ENCODE measurements at regions not wholly inside any gene's neighbourhood (a gene's known extent, or its start where the extent isn't known, plus 50 kb on each side); places are given as distances from the start of the nearest gene placed in this dataset.

GRCh38 chr4:38343608-38344007, 320.4 kb upstream of the KLF3 start:
- TF ChIP-seq, protein P1, sequence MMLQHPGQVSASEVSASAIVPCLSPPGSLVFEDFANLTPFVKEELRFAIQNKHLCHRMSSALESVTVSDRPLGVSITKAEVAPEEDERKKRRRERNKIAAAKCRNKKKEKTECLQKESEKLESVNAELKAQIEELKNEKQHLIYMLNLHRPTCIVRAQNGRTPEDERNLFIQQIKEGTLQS (CRISPR knock-in tag; conservative IDR thresholded peaks at IDR 0.05): no peak
- no peak for TF ChIP-seq GABPB1 (CRISPR knock-in tag; IDR thresholded peaks at IDR 0.05)
